Mesodermal cell (in vitro differentiated cells): ENCODE measurements at regions not wholly inside any gene's neighbourhood (a gene's known extent, or its start where the extent isn't known, plus 50 kb on each side); places are given as distances from the start of the nearest gene placed in this dataset.
A peak's percentile ranks its signal among the peaks of the same experiment; 100 is the strongest.

Experiments used
- H3K27ac ChIP-seq: 2 replicates; pipeline ENCODE4 v1.7.0; 2013; ENCODE audit warnings: mild to moderate bottlenecking, low read depth, low read length, moderate library complexity; ENCODE audit not compliant: severe bottlenecking
- H3K36me3 ChIP-seq: 2 replicates; pipeline ENCODE4 v1.7.1; 2013; ENCODE audit warnings: mild to moderate bottlenecking, low read length, moderate library complexity; ENCODE audit not compliant: control insufficient read depth, insufficient read depth
- H3K4me1 ChIP-seq: one replicate; pipeline ENCODE4 v1.7.1; 2013; ENCODE audit warnings: mild to moderate bottlenecking, low read length; ENCODE audit not compliant: insufficient read depth, control insufficient read depth, poor library complexity, severe bottlenecking
- H3K4me3 ChIP-seq: 2 replicates; pipeline ENCODE4 v1.7.0; 2013; ENCODE audit warnings: low read length, control low read depth, mild to moderate bottlenecking; ENCODE audit not compliant: insufficient read depth, poor library complexity, severe bottlenecking; ENCODE audit errors: extremely low read depth
- H3K9me3 ChIP-seq: 2 replicates; pipeline ENCODE4 v1.7.1; 2013; ENCODE audit warnings: mild to moderate bottlenecking, low read length, moderate library complexity; ENCODE audit not compliant: control insufficient read depth
- WGBS, 2 experiments: methylation state at CpG; one replicate each; pipeline ENCODE4 v1.1.5; 2013; ENCODE audit warnings: missing lambda C conversion rate in 2 of 2; ENCODE audit not compliant: insufficient coverage in 2 of 2; 5-methylcytosine and 5-hydroxymethylcytosine counted together

DNA sequence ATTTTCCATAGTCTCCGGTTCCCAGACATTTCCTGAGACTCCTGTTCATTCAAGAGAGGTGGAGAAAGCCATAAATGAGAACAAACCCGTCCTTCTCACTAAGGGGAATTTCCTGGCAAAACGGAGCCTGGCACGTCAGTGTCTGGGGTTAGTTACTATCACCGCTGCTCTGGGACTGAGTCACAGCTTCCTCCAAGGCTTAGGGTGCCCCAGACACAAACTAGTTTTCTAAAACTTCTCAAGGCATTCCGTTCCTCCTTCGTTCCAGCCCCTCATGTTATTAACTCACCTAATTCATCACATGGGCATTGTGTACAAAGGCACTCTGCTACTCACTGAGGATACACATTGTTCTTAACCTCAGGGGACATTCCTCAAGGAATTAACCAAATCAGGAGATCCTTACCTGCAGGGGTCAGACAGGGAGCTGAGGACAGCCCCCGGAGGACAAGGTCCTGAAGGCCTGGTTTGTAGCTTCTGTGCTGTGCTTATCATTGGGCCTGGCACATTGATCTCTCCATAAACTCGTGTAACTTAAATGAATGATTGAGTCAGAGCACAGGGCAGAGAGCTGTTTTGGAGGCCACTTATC, 103.0 kb upstream of the KLF6 start:
- Histone ChIP-seq H3K27ac (peak overlapping the region; percentile 96), H3K36me3 (no peaks in the 10 kb centered on the region), H3K4me1 (peaks cover 55% of the 10 kb centered on the region), H3K4me3 (no peak overlapping the region), H3K9me3 (no peaks in the 10 kb centered on the region)
- WGBS, 2 experiments: 41 to 50% methylated on average over 7 to 9 of the region's 9 CpGs

DNA sequence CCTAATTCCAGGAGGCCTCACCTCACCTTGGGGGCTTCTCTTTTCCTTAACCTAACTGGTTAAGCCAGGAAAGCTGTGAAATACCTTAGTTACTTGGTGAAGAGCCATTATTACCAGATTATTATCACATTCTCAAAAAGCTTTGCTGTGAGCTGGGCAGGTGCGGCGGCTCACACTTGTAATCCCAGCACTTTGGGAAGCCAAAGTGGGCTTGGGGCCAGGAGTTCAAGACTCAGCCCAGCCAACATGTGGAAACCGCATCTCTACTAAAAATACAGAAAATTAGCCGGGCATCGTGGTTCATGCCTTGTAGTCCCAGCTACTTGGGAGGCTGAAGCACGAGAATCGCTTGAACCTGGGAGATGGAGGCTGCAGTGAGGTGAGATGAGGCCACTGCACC, 102.4 kb upstream of the KLF6 start:
- Histone ChIP-seq H3K4me1 (peaks cover 50% of the 10 kb centered on the region), H3K36me3 (no peaks in the 10 kb centered on the region), H3K27ac (peak overlapping the region; percentile 96), H3K9me3 (no peaks in the 10 kb centered on the region), H3K4me3 (no peak overlapping the region)
- WGBS, 2 experiments: 71 to 85% methylated on average over 2 to 7 of the region's 7 CpGs

DNA sequence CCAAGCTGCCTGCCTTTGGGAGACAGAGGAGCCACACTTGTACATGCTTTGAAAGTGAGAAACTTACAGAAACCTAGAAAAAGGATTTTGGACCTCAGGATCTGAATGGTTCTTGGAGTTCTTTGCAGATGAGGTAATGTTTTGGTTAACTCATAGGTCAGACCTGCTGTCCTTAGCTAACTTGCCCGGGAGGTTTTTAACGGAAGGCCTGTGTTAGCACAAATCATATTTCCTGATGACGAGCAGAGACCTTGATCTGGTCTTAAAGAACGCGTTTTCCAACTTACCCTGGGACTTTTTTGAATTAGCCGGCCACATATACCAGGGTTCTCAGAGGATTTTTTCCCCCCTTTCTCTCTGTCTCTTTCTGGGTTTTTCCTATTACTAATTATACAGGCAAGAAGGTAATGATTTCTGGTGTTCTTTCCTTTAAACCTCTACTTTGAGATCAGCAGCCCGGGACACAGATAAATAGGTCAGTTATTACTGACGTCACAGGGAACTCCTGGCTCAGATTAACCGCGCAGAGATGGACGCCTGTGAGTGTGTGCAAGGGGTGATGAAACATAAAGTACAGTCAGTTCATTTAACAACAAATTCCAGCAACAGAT, 101.7 kb upstream of the KLF6 start:
- no peak overlapping the region for H3K4me3 ChIP-seq
- no peaks in the 10 kb centered on the region for H3K9me3 ChIP-seq
- H3K4me1 ChIP-seq: peaks cover 50% of the 10 kb centered on the region
- no peaks in the 10 kb centered on the region for H3K36me3 ChIP-seq
- H3K27ac ChIP-seq: peak overlapping the region; percentile 96
- WGBS, 2 experiments: 74 to 76% methylated on average over 6 of the region's 11 CpGs

DNA sequence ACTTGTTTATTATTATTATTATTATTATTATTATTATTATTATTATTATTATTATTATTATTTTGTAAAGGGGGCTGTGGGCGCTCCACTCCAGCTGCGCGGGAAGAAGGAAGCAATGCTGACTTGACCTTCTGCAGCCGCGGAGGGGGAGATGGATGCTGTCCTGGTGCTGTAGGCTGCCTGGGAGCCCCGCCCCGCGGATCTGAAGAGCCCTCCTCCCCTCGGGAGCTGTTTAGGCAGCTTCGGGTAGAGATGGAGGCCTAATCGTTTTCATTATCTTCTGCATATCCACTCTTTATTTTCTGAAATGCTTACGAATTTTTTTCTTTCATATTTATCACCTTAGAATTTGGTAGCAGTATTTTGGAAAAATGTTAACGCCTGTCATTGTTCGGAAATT, 101.2 kb upstream of the KLF6 start:
- Histone ChIP-seq H3K4me3 (no peak overlapping the region), H3K4me1 (peaks cover 50% of the 10 kb centered on the region), H3K27ac (peak overlapping the region; percentile 96), H3K36me3 (no peaks in the 10 kb centered on the region), H3K9me3 (no peaks in the 10 kb centered on the region)
- 5 to 40% methylated on average over 4 to 5 of the region's 14 CpGs for WGBS, 2 experiments

DNA sequence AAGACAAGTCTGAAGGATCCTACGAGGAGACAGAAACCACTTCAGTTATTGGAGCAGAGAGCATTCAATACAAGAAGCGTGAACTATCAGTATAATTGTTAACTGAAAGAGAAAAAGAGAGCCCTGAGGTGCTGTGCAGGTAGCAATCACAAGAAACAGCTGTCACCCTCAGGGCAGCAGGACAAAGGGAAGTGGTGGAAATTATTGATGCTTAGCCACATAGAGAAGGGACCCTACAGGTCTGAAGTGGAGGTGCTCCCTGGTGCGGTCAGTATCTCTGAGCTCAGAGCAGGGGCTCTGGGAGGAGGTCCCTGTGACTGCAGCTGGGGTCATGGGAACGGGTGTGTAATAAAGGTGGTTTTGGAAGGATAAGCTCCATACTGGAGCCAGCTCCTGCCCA, 97.8 kb upstream of the KLF6 start:
- WGBS, 2 experiments: 94% methylated on average over 4 of the region's 4 CpGs
- Histone ChIP-seq H3K36me3 (no peaks in the 10 kb centered on the region), H3K9me3 (no peaks in the 10 kb centered on the region), H3K4me1 (peaks cover 26% of the 10 kb centered on the region), H3K27ac (no peak overlapping the region), H3K4me3 (no peak overlapping the region)

DNA sequence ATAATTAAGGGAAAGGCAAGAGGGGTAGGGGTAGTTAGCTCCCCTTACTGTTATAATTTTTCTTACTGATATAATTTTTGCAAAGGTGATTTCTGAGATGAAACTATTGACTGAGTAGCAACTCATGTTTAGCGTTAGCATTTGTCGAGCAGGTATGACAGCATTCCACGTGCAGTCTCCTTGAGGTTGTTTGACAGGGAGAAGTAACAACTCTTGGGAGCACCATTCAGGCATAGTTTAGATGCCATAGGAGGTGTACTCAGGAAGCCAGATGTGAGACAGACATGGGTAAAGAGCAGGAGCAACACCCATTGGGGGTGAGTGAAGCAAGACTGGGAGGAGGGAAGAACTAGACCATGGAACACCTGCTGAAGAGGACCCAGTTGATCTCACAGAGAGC, 96.6 kb upstream of the KLF6 start:
- Histone ChIP-seq H3K4me3 (no peak overlapping the region), H3K9me3 (no peaks in the 10 kb centered on the region), H3K27ac (no peak overlapping the region), H3K36me3 (no peaks in the 10 kb centered on the region), H3K4me1 (peaks cover 14% of the 10 kb centered on the region)
- 86 to 92% methylated on average over 3 of the region's 3 CpGs for WGBS, 2 experiments

DNA sequence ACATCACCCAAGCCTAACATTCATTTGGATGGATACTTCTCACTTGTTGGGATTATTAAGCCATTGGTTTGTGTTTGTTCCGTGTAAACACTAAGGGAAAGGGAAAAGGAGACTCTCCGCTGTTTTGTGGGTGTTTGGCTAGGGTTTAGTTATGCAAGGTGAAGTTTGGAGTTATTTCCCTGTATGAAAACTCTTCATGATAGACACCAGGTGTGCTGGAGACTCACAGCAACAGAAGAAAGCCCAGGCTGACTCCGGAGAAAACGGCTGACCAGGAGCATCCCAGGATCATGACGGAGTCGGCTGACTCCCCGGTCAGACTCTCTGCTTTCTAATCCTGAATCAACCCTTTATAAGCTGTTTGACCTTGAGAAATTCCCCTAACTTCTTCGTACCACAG, 94.1 kb upstream of the KLF6 start:
- no peaks in the 10 kb centered on the region for H3K4me1 ChIP-seq
- no peak overlapping the region for H3K4me3 ChIP-seq
- H3K27ac ChIP-seq: no peak overlapping the region
- no peaks in the 10 kb centered on the region for H3K36me3 ChIP-seq
- 84 to 94% methylated on average over 5 to 7 of the region's 8 CpGs for WGBS, 2 experiments
- H3K9me3 ChIP-seq: no peaks in the 10 kb centered on the region

DNA sequence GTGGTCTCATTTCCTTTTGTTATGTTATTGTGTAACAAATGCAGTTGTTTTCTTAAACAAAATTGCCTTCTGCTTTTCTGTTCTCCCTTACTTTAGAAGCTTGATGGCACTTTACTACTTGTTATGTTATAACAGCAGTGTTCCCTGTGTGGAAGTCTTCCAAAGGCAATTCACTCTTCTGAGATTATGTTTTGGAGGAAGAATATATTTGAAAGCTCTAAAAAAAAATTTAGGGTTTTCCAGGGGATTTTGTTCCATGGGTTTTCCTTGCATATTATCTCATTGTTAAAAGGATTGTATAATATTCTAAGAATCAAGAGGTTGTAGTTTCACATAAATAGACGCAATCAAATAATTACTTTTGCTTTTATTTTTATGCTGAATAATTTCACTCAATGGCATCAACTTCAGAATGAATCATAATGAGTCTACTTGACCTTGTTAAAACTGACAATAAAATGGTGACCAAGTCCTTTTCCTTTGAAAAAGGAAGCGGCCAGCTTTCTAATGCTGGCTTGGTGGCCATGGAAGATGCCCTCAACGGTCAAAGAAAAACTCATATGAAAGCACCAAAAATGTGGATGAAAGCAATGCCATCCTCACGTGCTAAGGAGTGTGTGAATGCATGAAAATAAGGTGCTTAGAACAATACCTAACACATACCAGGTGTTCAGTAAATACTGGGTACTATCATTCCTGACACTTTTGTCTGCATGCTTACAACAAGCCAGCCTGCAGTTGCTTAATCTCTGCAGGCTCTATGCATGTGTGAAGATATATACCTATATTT, 92.4 kb upstream of the KLF6 start:
- Histone ChIP-seq H3K27ac (no peak overlapping the region), H3K9me3 (no peaks in the 10 kb centered on the region), H3K36me3 (no peaks in the 10 kb centered on the region), H3K4me3 (no peak overlapping the region), H3K4me1 (no peaks in the 10 kb centered on the region)
- WGBS, 2 experiments: 60 to 88% methylated on average over 1 to 2 of the region's 4 CpGs

DNA sequence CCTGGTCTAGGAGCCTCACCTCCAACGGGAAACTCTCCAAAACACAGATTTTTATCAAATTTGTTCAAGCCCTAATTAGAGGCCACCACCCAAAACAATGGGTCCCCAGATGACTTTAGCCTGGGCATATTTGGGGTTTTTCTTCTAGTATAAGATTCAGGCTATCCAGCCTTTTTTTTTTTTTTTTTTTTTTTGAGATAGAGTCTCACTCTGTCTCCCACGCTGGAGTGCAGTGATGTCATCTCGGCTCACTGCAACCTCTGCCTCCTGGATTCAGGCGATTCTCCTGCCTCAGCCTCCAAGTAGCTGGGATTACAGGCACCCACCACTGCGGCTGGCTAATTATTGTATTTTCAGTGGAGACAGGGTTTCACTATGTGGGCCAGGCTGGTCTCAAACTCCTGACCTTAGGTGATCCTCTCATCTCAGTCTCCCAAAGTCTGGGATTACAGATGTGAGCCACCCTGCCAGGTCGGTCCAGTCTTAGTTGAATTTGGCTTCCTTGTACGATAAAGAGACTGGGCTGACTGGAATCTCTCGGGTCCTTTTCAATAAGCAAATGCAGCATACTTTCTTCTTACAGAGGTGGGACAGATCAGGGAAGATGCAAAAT, 91.4 kb upstream of the KLF6 start:
- WGBS, 2 experiments: 79 to 89% methylated on average over 5 of the region's 8 CpGs
- H3K27ac ChIP-seq: no peak overlapping the region
- no peak overlapping the region for H3K4me3 ChIP-seq
- H3K9me3 ChIP-seq: no peaks in the 10 kb centered on the region
- no peaks in the 10 kb centered on the region for H3K36me3 ChIP-seq
- no peaks in the 10 kb centered on the region for H3K4me1 ChIP-seq

DNA sequence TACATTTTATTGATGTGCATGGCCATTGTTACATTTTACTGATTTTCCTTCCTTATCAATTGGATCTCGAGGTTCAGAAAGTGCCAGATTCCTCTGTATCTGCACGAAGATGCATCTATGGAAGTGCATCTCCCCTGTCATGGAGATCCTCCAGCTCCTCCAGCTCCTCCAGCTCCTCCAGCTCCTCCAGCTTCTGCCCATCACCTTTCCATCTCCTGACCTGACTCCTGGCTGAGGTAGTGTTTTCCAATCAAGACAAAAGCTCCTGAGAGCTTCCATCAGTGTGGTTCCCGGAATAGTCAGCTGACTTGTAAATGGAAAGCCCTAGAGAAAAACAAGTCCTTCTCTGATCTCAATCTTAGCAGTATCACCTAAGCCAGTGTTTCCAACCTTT, 90.8 kb upstream of the KLF6 start:
- WGBS, 2 experiments: 92 to 93% methylated on average over 3 of the region's 3 CpGs
- H3K27ac ChIP-seq: no peak overlapping the region
- H3K36me3 ChIP-seq: no peaks in the 10 kb centered on the region
- no peaks in the 10 kb centered on the region for H3K9me3 ChIP-seq
- H3K4me1 ChIP-seq: no peaks in the 10 kb centered on the region
- no peak overlapping the region for H3K4me3 ChIP-seq
